HG03460 (cell line): ENCODE measurements at regions not wholly inside any gene's neighbourhood (a gene's known extent, or its start where the extent isn't known, plus 50 kb on each side); places are given as distances from the start of the nearest gene placed in this dataset.
"Not testable (repeated sequence)": the region's sequence is repeated elsewhere in the genome, so short reads cannot be mapped to it uniquely, and the experiment has no call there.

Experiments
- ATAC-seq: cut with Tn5 transposase; IDR thresholded peaks from one replicate; pipeline ENCODE4 v1.9.1; 2021; ENCODE audit not compliant: unreplicated experiment

GRCh38 chrX:121169099-121170035 lies 122.0 kb downstream of the GLUD2 start:
- no peak for ATAC-seq

GRCh38 chrX:121172703-121173102 lies 125.3 kb downstream of the GLUD2 start:
- ATAC-seq = no peak

GRCh38 chrX:121179972-121180371 lies 132.6 kb downstream of the GLUD2 start:
- no peak for ATAC-seq

- ATAC-seq = no peak
Observed at GRCh38 chrX:121191779-121192178, 144.4 kb downstream of the GLUD2 start.

GRCh38 chrX:121195719-121196118 lies 148.3 kb downstream of the GLUD2 start:
- no peak for ATAC-seq

GRCh38 chrX:121196872-121197444 lies 149.5 kb downstream of the GLUD2 start:
- not testable (repeated sequence) for ATAC-seq

- no peak for ATAC-seq
Observed at GRCh38 chrX:121208563-121208962, 161.2 kb downstream of the GLUD2 start.

GRCh38 chrX:121216641-121217374 lies 169.4 kb downstream of the GLUD2 start:
- ATAC-seq = no peak

GRCh38 chrX:121221322-121221977 lies 174.0 kb downstream of the GLUD2 start:
- no peak for ATAC-seq

GRCh38 chrX:121227888-121228287 lies 180.5 kb downstream of the GLUD2 start:
- no peak for ATAC-seq

GRCh38 chrX:121231566-121232358 lies 184.4 kb downstream of the GLUD2 start:
- no peak for ATAC-seq

GRCh38 chrX:121236040-121236439 lies 188.6 kb downstream of the GLUD2 start:
- ATAC-seq = no peak

- no peak for ATAC-seq
Observed at GRCh38 chrX:121238093-121238492, 190.7 kb downstream of the GLUD2 start.

- no peak for ATAC-seq
Observed at GRCh38 chrX:121244511-121244910, 197.1 kb downstream of the GLUD2 start.

GRCh38 chrX:121245763-121246162 lies 198.4 kb downstream of the GLUD2 start:
- no peak for ATAC-seq

GRCh38 chrX:121254336-121254735 lies 206.9 kb downstream of the GLUD2 start:
- no peak for ATAC-seq

GRCh38 chrX:121256647-121257046 lies 209.2 kb downstream of the GLUD2 start:
- no peak for ATAC-seq

GRCh38 chrX:121258545-121258944 lies 211.1 kb downstream of the GLUD2 start:
- ATAC-seq = no peak

- no peak for ATAC-seq
Observed at GRCh38 chrX:121259170-121259569, 211.8 kb downstream of the GLUD2 start.

- ATAC-seq = no peak
Observed at GRCh38 chrX:121260596-121261240, 213.3 kb downstream of the GLUD2 start.
